Stomach (tissue), 8 donors: ENCODE measurements at regions not wholly inside any gene's neighbourhood (a gene's known extent, or its start where the extent isn't known, plus 50 kb on each side); places are given as distances from the start of the nearest gene placed in this dataset.

Experiments
- DNase-seq, 2 donors: peaks; one replicate each; pipeline versions ENCODE4 v3.0.0 to v3.0.0-alpha.2; 2013 to 2019
- H3K27ac ChIP-seq, 5 donors: fragments of 200-600 bp in 4 of 5; sonication (generic) in 4 of 5; one replicate each; pipeline ENCODE4 v1.5.1; 2013 to 2019; ENCODE audit warnings: mild to moderate bottlenecking in 1 of 5, moderate library complexity in 1 of 5
- H3K27me3 ChIP-seq, 3 donors: fragments of 200-600 bp; sonication (generic); one replicate each; pipeline ENCODE4 v1.5.1; 2017 to 2019; ENCODE audit warnings: mixed run types in 1 of 3
- H3K36me3 ChIP-seq, 4 donors: fragments of 200-600 bp; sonication (generic); 1 replicate in 3 of 4; 2 replicates in 1 of 4; pipeline ENCODE4 v1.5.1; 2016 to 2019
- H3K4me1 ChIP-seq, 4 donors: fragments of 200-600 bp; sonication (generic); one replicate each; pipeline ENCODE4 v1.5.1; 2016 to 2019
- H3K4me3 ChIP-seq, 4 donors: fragments of 200-600 bp; sonication (generic) in 3 of 4; one replicate each; pipeline ENCODE4 v1.5.1; 2016 to 2019; ENCODE audit warnings: mild to moderate bottlenecking in 1 of 4
- H3K9me3 ChIP-seq, 4 donors: fragments of 200-600 bp; sonication (generic); one replicate each; pipeline ENCODE4 v1.5.1; 2016 to 2019
- CTCF ChIP-seq, 7 experiments: fragments of 450-650 bp in 4 of 7; fragments of 200-600 bp in 3 of 7; sonication (generic) in 3 of 7; IDR thresholded peaks; one replicate each; pipeline ENCODE4 v1.5.1; 2016 to 2019; ENCODE audit warnings: antibody characterized with exemption in 7 of 7, control low read depth in 2 of 7, mild to moderate bottlenecking in 1 of 7
- EP300 ChIP-seq: sonication (generic); formaldehyde crosslinking; IDR thresholded peaks from one replicate; pipeline ENCODE4 v1.6.1; 2017; ENCODE audit warnings: antibody characterized with exemption
- POLR2A ChIP-seq, 4 donors: fragments of 450-650 bp; IDR thresholded peaks; one replicate each; pipeline ENCODE4 v1.6.1; 2016; ENCODE audit warnings: antibody characterized with exemption in 4 of 4, control low read depth in 2 of 4, mild to moderate bottlenecking in 1 of 4, moderate library complexity in 1 of 4
- POLR2AphosphoS5 ChIP-seq, 3 donors: sonication (generic); formaldehyde crosslinking; IDR thresholded peaks; one replicate each; pipeline ENCODE4 v1.6.1; 2016; ENCODE audit warnings: antibody characterized with exemption in 3 of 3
- WGBS, 5 donors: extraction: QIAGEN DNeasy Blood & Tissue Kit in 3 of 5; methylation state at CpG; one replicate each; pipeline versions ENCODE4 v1.1.5 to v1.1.7; 2013 to 2018; 5-methylcytosine and 5-hydroxymethylcytosine counted together
- intact Hi-C: fragments of 100-400 bp; cut with DNase I; formaldehyde crosslinking; loops from one replicate; pipeline ENCODE4 v1.15.1; 2023; ENCODE audit warnings: low total_unique reads
- donor health status: healthy with polysubstance abuse.
- donor health status: Bipolar disorder and iron deficiency.
- donor health status: healthy.

- Histone ChIP-seq H3K27me3 (no peaks in the 10 kb centered on the region), H3K9me3 (peaks cover 0 to 16% (median 12%) of the 10 kb centered on the region in 4 donors), H3K4me3 (no peak overlapping the region), H3K4me1 (no peaks in the 10 kb centered on the region), H3K36me3 (no peaks in the 10 kb centered on the region), H3K27ac (no peak overlapping the region)
- TF ChIP-seq CTCF (IDR thresholded peaks at IDR 0.05), result no peak
- TF ChIP-seq EP300, result no peak
- TF ChIP-seq POLR2A (IDR thresholded peaks at IDR 0.05), result no peak
- no peak for TF ChIP-seq POLR2AphosphoS5 (IDR thresholded peaks at IDR 0.05)
- 76 to 89% (median 81%) methylated on average over 3 of the region's 3 CpGs for WGBS, 5 donors
- intact Hi-C loops, result no loop called here
- DNase-seq, result no peak
These were observed 277.5 kb downstream of the BCL11A start for GRCh38 chr2:60275958-60276357.

- intact Hi-C loops, result no loop called here
- Histone ChIP-seq H3K27ac (no peak overlapping the region), H3K9me3 (peaks cover 0 to 16% (median 12%) of the 10 kb centered on the region in 4 donors), H3K36me3 (no peaks in the 10 kb centered on the region), H3K27me3 (no peaks in the 10 kb centered on the region), H3K4me1 (no peaks in the 10 kb centered on the region), H3K4me3 (no peak overlapping the region)
- TF ChIP-seq CTCF (IDR thresholded peaks at IDR 0.05) (no peak), POLR2A (IDR thresholded peaks at IDR 0.05) (no peak), EP300 (no peak), POLR2AphosphoS5 (IDR thresholded peaks at IDR 0.05) (no peak)
- WGBS, 5 donors, result 70 to 87% (median 79%) methylated on average over 3 of the region's 3 CpGs
- DNase-seq, result no peak
These were observed 279.6 kb downstream of the BCL11A start for GRCh38 chr2:60273836-60274235.

- TF ChIP-seq POLR2A (IDR thresholded peaks at IDR 0.05) (no peak), CTCF (IDR thresholded peaks at IDR 0.05) (no peak), EP300 (no peak), POLR2AphosphoS5 (IDR thresholded peaks at IDR 0.05) (no peak)
- H3K4me1 ChIP-seq, result no peaks in the 10 kb centered on the region
- peaks cover 0 to 16% (median 12%) of the 10 kb centered on the region in 4 donors for H3K9me3 ChIP-seq
- DNase-seq, result no peak
- H3K27ac ChIP-seq, result no peak overlapping the region
- intact Hi-C loops, result no loop called here
- 48 to 65% (median 54%) methylated on average over 5 of the region's 5 CpGs for WGBS, 5 donors
- no peak overlapping the region for H3K4me3 ChIP-seq
- no peaks in the 10 kb centered on the region for H3K36me3 ChIP-seq
- no peaks in the 10 kb centered on the region for H3K27me3 ChIP-seq
These were observed 281.7 kb downstream of the BCL11A start for GRCh38 chr2:60271713-60272112.

GRCh38 chr2:60271131-60271530 lies 282.3 kb downstream of the BCL11A start:
- H3K4me1 ChIP-seq, result no peaks in the 10 kb centered on the region
- DNase-seq, result no peak
- no peaks in the 10 kb centered on the region for H3K36me3 ChIP-seq
- no peaks in the 10 kb centered on the region for H3K27me3 ChIP-seq
- TF ChIP-seq POLR2AphosphoS5 (IDR thresholded peaks at IDR 0.05) (no peak), CTCF (IDR thresholded peaks at IDR 0.05) (no peak), EP300 (no peak), POLR2A (IDR thresholded peaks at IDR 0.05) (no peak)
- peaks cover 0 to 16% (median 12%) of the 10 kb centered on the region in 4 donors for H3K9me3 ChIP-seq
- no peak overlapping the region for H3K4me3 ChIP-seq
- no peak overlapping the region for H3K27ac ChIP-seq
- 42 to 76% (median 62%) methylated on average over 7 of the region's 7 CpGs for WGBS, 5 donors
- intact Hi-C loops, result no loop called here
